Mesodermal cell (in vitro differentiated cells): ENCODE measurements at regions not wholly inside any gene's neighbourhood (a gene's known extent, or its start where the extent isn't known, plus 50 kb on each side); places are given as distances from the start of the nearest gene placed in this dataset.

ENCODE experiments used
- H3K27ac ChIP-seq: 2 replicates; pipeline ENCODE4 v1.7.0; 2013; ENCODE audit warnings: mild to moderate bottlenecking, low read depth, low read length, moderate library complexity; ENCODE audit not compliant: severe bottlenecking
- H3K36me3 ChIP-seq: 2 replicates; pipeline ENCODE4 v1.7.1; 2013; ENCODE audit warnings: mild to moderate bottlenecking, low read length, moderate library complexity; ENCODE audit not compliant: control insufficient read depth, insufficient read depth
- H3K4me1 ChIP-seq: one replicate; pipeline ENCODE4 v1.7.1; 2013; ENCODE audit warnings: mild to moderate bottlenecking, low read length; ENCODE audit not compliant: insufficient read depth, control insufficient read depth, poor library complexity, severe bottlenecking
- H3K4me3 ChIP-seq: 2 replicates; pipeline ENCODE4 v1.7.0; 2013; ENCODE audit warnings: low read length, control low read depth, mild to moderate bottlenecking; ENCODE audit not compliant: insufficient read depth, poor library complexity, severe bottlenecking; ENCODE audit errors: extremely low read depth
- H3K9me3 ChIP-seq: 2 replicates; pipeline ENCODE4 v1.7.1; 2013; ENCODE audit warnings: mild to moderate bottlenecking, low read length, moderate library complexity; ENCODE audit not compliant: control insufficient read depth
- WGBS, 2 experiments: methylation state at CpG; one replicate each; pipeline ENCODE4 v1.1.5; 2013; ENCODE audit warnings: missing lambda C conversion rate in 2 of 2; ENCODE audit not compliant: insufficient coverage in 2 of 2; 5-methylcytosine and 5-hydroxymethylcytosine counted together

DNA sequence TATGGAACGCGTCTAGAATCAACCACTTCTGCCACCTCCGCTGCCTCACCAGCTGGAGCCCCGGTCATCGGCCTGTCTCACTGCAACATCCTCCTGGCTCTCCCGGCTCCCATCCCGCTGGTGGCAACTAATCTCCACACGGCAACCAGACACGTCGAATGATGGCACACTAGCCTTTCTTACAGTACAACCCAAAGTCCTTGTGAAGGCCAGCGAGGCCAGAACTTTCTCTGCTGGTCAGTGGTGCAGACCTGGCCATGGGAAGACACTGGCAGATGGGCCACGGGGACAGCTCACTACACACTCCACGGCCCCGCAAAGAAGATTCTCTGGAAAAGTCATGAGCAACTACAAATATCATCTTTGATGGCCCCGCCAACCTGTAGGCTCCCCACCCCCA lies 117.6 kb downstream of the RMI2 start:
- H3K4me1 ChIP-seq = no peaks in the 10 kb centered on the region

DNA sequence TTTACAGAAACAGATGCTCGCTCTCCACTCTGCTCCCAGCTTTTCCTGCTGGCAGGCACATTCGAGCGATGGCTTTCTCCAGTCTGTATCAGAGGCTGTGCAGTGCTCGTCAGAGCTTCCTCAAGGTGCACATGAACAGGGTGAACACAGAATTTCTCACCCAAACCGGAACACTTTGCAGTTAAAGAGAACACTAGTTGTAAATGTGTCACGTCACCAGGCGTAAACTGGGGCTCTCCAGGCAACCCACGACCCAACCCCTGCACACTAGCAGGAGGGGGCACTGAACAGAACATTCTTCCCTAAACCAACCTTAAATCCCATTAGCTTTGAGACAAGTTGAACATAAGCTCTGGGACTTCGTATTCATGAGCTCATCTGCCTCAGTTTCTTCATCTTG lies 119.0 kb downstream of the RMI2 start:
- H3K9me3 ChIP-seq = no peaks in the 10 kb centered on the region
- no peaks in the 10 kb centered on the region for H3K36me3 ChIP-seq
- 86 to 88% methylated on average over 6 to 8 of the region's 9 CpGs for WGBS, 2 experiments
- H3K27ac ChIP-seq = no peak overlapping the region
- H3K4me1 ChIP-seq = no peaks in the 10 kb centered on the region
- H3K4me3 ChIP-seq = no peak overlapping the region

More for the DNA sequence above, 117.6 kb downstream of the RMI2 start:
- Histone ChIP-seq H3K9me3 (no peaks in the 10 kb centered on the region), H3K4me3 (no peak overlapping the region), H3K27ac (no peak overlapping the region), H3K36me3 (no peaks in the 10 kb centered on the region)
- WGBS, 2 experiments = 94 to 96% methylated on average over 15 of the region's 15 CpGs

GRCh38 chr16:11465675-11466074 lies 120.4 kb downstream of the RMI2 start:
- 81 to 87% methylated on average over 4 to 5 of the region's 5 CpGs for WGBS, 2 experiments
- no peaks in the 10 kb centered on the region for H3K36me3 ChIP-seq
- H3K9me3 ChIP-seq = no peaks in the 10 kb centered on the region
- no peak overlapping the region for H3K4me3 ChIP-seq
- no peaks in the 10 kb centered on the region for H3K4me1 ChIP-seq
- no peak overlapping the region for H3K27ac ChIP-seq

DNA sequence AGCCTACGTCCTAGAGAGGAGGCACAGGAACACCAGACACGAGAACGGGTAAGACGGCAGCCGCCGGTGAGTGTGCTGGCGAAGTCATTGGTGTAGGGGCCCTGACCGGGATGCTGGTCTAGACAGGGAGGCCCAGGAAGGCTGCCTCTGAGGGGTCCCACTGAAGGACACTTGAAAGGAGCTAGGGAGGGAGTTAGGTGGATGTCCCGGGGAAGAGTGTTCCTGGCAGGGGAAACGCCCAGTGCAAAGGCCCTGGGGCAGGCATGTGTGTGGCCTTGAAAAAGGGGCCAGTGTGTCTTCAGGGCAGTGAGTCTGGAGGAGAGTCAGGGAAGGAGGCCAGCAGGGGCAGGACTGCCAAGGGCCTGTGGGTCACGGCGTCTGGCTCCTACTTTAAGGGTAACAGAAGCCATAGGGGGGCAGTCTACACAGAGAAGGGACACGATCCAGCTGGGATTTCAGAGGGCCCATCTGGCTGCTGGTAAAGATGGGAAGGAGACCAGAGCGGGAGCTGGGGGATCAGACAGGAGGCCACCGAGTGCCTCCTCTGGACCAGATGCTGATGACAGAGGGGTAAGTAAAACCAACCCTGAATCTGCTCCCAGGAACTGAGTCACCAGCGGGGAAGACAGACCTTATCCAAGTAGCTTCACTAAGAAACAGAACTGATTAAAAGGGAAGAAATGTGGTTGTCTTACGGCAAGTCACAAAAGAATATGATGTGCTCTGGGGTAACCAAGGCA lies 115.9 kb downstream of the LITAF start:
- 88 to 92% methylated on average over 13 to 17 of the region's 17 CpGs for WGBS, 2 experiments
- Histone ChIP-seq H3K9me3 (no peaks in the 10 kb centered on the region), H3K36me3 (no peaks in the 10 kb centered on the region), H3K4me1 (no peaks in the 10 kb centered on the region), H3K4me3 (no peak overlapping the region), H3K27ac (no peak overlapping the region)

GRCh38 chr16:11471548-11471947 lies 115.2 kb downstream of the LITAF start:
- H3K36me3 ChIP-seq = no peaks in the 10 kb centered on the region
- no peak overlapping the region for H3K27ac ChIP-seq
- 90 to 95% methylated on average over 11 of the region's 12 CpGs for WGBS, 2 experiments
- no peaks in the 10 kb centered on the region for H3K4me1 ChIP-seq
- H3K9me3 ChIP-seq = no peaks in the 10 kb centered on the region
- no peak overlapping the region for H3K4me3 ChIP-seq

DNA sequence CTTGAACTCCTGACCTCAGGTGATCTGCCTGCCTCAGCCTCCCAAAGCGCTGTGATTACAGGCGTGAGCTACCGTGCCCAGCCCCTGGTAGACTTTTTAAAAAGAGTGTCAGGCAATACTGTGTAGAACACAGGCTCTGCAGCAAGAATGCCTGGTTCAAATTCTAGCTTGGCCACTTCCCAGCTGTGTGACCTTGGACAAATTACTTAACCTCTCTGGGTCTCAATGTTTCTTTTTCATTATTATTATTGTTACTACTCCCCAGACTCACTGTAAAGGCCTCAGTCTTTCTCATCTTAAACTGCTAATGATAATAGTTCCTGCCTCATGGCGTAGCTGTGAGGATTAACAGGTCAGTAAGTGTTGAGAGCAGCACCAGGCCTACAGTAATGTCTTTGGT lies 114.3 kb downstream of the LITAF start:
- H3K4me3 ChIP-seq = no peak overlapping the region
- no peaks in the 10 kb centered on the region for H3K4me1 ChIP-seq
- no peak overlapping the region for H3K27ac ChIP-seq
- H3K36me3 ChIP-seq = no peaks in the 10 kb centered on the region
- 90 to 94% methylated on average over 3 to 4 of the region's 4 CpGs for WGBS, 2 experiments
- H3K9me3 ChIP-seq = no peaks in the 10 kb centered on the region

DNA sequence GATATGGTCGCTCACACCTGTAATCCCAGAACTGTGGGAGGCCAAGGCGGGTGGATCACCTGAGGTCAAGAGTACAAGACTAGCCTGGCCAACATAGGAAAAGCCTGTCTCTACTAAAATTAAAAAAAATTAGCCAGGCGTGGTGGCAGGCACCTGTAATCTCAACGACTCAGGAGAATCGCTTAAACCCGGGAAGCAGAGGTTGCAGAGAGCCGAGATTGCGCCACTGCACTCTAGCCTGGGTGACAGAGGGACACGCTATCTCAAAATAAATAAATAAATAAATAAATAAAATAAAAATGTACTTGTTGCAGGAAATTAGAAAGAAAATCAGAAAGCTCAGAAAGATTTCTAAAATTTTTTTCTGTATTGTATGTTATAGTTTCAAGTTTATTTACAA lies 113.9 kb downstream of the LITAF start:
- no peak overlapping the region for H3K4me3 ChIP-seq
- WGBS, 2 experiments = 86 to 93% methylated on average over 2 to 5 of the region's 9 CpGs
- no peak overlapping the region for H3K27ac ChIP-seq
- H3K9me3 ChIP-seq = no peaks in the 10 kb centered on the region
- no peaks in the 10 kb centered on the region for H3K36me3 ChIP-seq
- no peaks in the 10 kb centered on the region for H3K4me1 ChIP-seq

DNA sequence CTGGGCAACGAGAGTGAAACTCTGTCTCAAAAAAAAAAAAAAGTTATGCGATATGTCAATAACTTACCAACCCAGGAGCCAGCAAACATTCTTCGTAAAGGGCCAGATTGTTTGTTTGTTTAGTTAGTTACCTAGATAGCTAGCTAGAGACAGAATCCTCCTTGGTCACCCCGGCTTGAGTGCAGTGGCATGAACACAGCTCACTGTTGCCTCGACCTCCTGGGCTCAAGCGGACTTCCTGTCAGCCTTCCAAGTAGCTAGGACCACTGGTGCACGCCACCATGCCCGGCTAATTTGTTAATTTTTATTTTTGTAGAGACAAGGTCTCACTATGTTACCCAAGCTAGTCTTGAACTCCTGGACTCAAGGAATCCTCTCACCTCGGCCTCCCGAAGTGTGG lies 113.0 kb downstream of the LITAF start:
- H3K27ac ChIP-seq = no peak overlapping the region
- no peaks in the 10 kb centered on the region for H3K36me3 ChIP-seq
- WGBS, 2 experiments = 89 to 95% methylated on average over 5 to 9 of the region's 10 CpGs
- H3K4me3 ChIP-seq = no peak overlapping the region
- no peaks in the 10 kb centered on the region for H3K4me1 ChIP-seq
- H3K9me3 ChIP-seq = no peaks in the 10 kb centered on the region

- Histone ChIP-seq H3K9me3 (no peaks in the 10 kb centered on the region), H3K36me3 (no peaks in the 10 kb centered on the region), H3K4me1 (no peaks in the 10 kb centered on the region), H3K4me3 (no peak overlapping the region), H3K27ac (no peak overlapping the region)
- 77 to 96% methylated on average over 3 to 4 of the region's 8 CpGs for WGBS, 2 experiments
Measured at GRCh38 chr16:11474617-11475291, 112.0 kb downstream of the LITAF start.

GRCh38 chr16:11475896-11476630 lies 110.7 kb downstream of the LITAF start:
- Histone ChIP-seq H3K9me3 (peaks cover 8% of the 10 kb centered on the region), H3K27ac (no peak overlapping the region), H3K4me1 (no peaks in the 10 kb centered on the region), H3K4me3 (no peak overlapping the region), H3K36me3 (no peaks in the 10 kb centered on the region)
- WGBS, 2 experiments = 79 to 85% methylated on average over 6 to 8 of the region's 8 CpGs
